ENCODE measurements at regions not wholly inside any gene's neighbourhood (a gene's known extent, or its start where the extent isn't known, plus 50 kb on each side); places are given as distances from the start of the nearest gene placed in this dataset.
"Not testable (repeated sequence)": the region's sequence is repeated elsewhere in the genome, so short reads cannot be mapped to it uniquely, and the experiment has no call there.

DNA sequence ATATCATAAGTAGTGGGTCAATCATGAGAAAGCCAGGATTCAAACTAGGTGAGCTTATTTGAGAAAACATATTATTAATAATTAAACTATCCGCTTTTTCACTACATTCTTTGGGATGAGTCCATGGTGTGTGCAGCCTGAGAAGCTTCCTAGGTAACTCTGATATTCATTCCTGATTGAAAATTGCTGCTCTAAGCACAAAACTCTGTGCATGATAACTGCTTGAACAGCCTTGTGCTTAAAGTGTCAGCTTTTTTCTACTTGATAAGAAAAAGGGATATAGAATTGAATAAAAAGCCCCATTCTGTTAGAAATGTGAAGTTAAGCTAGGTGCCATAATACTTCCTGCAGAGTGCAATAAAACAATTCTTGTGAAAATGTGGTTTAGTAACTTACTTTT is 343.5 kb upstream of the LUZP2 start:
- no peak for TF ChIP-seq JUND (IDR thresholded peaks at IDR 0.05; ENCODE audit: low read depth)
- no peak for DNase-seq (ENCODE audit: low read depth in 1 of 2, low spot score in 1 of 2)
- in situ Hi-C loops (cut with HindIII; ENCODE audit: low pct_unique_long_range_greater_than_20kb, low sequenced_read_pairs): no loop called here

GRCh38 chr11:24155792-24156191 is 341.1 kb upstream of the LUZP2 start:
- in situ Hi-C loops (cut with HindIII; ENCODE audit: low pct_unique_long_range_greater_than_20kb, low sequenced_read_pairs): no loop called here
- DNase-seq (ENCODE audit: low read depth in 1 of 2, low spot score in 1 of 2): peak in 1 of 2 experiments; percentile 7
- TF ChIP-seq JUND (IDR thresholded peaks at IDR 0.05; ENCODE audit: low read depth): no peak

DNA sequence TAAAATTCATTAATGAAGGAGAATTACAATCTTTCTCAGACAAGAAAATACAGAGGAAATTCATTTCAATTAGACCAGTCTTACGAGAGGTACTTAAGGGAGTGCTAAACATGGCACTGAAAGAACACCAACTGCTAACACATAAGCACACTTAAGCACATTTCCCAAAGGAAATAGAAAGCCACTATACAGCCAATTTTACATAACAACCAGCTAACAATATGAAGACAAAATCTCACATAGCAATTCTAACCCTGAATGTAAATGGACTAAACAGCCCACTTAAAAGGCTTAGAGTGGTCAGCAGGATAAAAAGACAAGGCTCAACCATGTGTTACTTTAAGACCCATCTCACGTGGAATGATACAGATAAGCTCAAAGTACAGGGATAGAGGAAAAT is 339.5 kb upstream of the LUZP2 start:
- in situ Hi-C loops (cut with HindIII; ENCODE audit: low pct_unique_long_range_greater_than_20kb, low sequenced_read_pairs): no loop called here
- no peak for TF ChIP-seq JUND (IDR thresholded peaks at IDR 0.05; ENCODE audit: low read depth)
- no peak for DNase-seq (ENCODE audit: low read depth in 1 of 2, low spot score in 1 of 2)

DNA sequence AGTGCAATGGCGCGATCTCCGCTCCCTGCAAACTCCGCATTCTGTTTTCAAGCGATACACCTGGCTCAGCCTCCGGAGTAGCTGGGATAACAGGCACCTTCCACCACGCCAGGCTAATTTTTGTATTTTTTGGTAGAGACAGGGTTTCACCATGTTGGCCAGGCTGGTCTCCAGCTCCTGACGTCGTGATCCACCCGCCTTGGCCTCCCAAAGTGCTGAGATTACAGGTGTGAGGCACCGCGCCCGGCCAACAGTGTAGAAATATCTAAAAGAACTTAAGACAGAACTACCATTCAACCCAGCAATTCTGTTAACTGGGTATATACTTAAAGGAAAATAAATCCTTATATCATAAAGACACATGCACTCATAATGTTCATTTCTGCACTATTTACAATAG is 335.3 kb upstream of the LUZP2 start:
- DNase-seq (ENCODE audit: low read depth in 1 of 2, low spot score in 1 of 2): no peak
- in situ Hi-C loops (cut with HindIII; ENCODE audit: low pct_unique_long_range_greater_than_20kb, low sequenced_read_pairs): no loop called here
- TF ChIP-seq JUND (IDR thresholded peaks at IDR 0.05; ENCODE audit: low read depth): no peak

GRCh38 chr11:24163146-24163545 is 333.7 kb upstream of the LUZP2 start:
- no peak for TF ChIP-seq JUND (IDR thresholded peaks at IDR 0.05; ENCODE audit: low read depth)
- DNase-seq (ENCODE audit: low read depth in 1 of 2, low spot score in 1 of 2): peak in 1 of 2 experiments; percentile 44
- in situ Hi-C loops (cut with HindIII; ENCODE audit: low pct_unique_long_range_greater_than_20kb, low sequenced_read_pairs): no loop called here

- in situ Hi-C loops (cut with HindIII; ENCODE audit: low pct_unique_long_range_greater_than_20kb, low sequenced_read_pairs): no loop called here
- TF ChIP-seq JUND (IDR thresholded peaks at IDR 0.05; ENCODE audit: low read depth): no peak
- DNase-seq (ENCODE audit: low read depth in 1 of 2, low spot score in 1 of 2): no peak
These were observed 333.0 kb upstream of the LUZP2 start for GRCh38 chr11:24163841-24164240.

- in situ Hi-C loops (cut with HindIII; ENCODE audit: low pct_unique_long_range_greater_than_20kb, low sequenced_read_pairs): no loop called here
- no peak for TF ChIP-seq JUND (IDR thresholded peaks at IDR 0.05; ENCODE audit: low read depth)
- no peak for DNase-seq (ENCODE audit: low read depth in 1 of 2, low spot score in 1 of 2)
These were observed 325.0 kb upstream of the LUZP2 start for GRCh38 chr11:24171869-24172268.

- in situ Hi-C loops (cut with HindIII; ENCODE audit: low pct_unique_long_range_greater_than_20kb, low sequenced_read_pairs): no loop called here
- TF ChIP-seq JUND (IDR thresholded peaks at IDR 0.05; ENCODE audit: low read depth): no peak
- DNase-seq (ENCODE audit: low read depth in 1 of 2, low spot score in 1 of 2): no peak
These were observed 315.3 kb upstream of the LUZP2 start for GRCh38 chr11:24181395-24182047.

DNA sequence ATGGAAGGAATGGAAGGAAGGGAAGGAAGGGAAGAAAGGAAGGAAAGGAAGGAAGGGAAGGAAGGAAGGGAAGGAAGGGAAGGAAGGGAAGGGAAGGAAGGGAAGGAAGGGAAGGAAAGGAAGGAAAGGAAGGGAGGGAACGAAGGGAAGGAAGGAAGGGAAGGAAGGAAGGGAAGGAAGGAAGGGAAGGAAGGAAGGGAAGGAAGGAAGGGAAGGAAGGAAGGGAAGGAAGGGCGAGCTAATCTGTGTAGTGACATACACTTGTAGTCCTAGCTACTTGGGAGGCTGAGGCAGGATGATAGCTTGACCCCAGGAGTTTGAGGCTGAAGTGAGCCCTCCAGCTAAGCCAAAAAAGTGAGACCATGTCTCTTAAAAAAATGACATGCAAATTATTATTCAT is 311.3 kb upstream of the LUZP2 start:
- DNase-seq (ENCODE audit: low read depth in 1 of 2, low spot score in 1 of 2); in situ Hi-C loops (cut with HindIII; ENCODE audit: low pct_unique_long_range_greater_than_20kb, low sequenced_read_pairs): not testable (repeated sequence)

DNA sequence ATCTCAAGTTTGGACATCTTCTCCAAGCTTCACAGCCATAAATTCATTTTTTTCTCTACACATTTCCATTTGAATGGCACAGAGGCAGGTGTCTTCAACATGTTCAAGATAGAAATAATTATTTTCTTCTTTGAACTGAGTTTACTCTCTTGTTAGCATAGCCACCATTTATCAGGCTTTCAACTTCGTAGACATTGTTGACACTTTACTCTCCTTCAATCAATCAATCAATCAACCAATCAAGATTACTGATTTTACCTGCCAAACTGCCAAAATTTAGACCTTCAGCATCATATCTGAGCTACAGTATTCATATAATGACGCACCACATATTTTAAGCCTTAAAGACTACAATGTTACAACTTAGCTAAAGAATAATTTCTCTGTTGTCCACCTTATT is 300.1 kb upstream of the LUZP2 start:
- no peak for DNase-seq (ENCODE audit: low read depth in 1 of 2, low spot score in 1 of 2)
- in situ Hi-C loops (cut with HindIII; ENCODE audit: low pct_unique_long_range_greater_than_20kb, low sequenced_read_pairs): no loop called here
- no peak for TF ChIP-seq JUND (IDR thresholded peaks at IDR 0.05; ENCODE audit: low read depth)

DNA sequence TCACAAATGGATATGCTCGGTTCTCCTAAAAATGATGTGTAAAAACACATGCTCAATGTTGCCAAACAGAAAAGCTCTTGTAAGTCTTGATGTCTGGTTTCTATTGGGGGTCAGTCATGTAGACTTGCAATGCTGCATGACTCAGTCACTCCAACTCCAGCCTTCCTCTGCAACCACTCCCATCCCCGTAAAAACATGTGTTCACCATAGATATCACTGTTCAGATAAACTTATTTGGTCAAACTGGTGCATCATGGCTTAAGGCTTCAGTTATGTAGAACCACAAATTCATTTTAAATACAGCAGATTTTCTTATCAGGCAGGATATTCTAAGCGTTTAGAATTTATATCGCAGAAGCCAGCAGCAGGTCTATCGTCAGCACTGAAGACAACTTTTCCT is 298.4 kb upstream of the LUZP2 start:
- no peak for TF ChIP-seq JUND (IDR thresholded peaks at IDR 0.05; ENCODE audit: low read depth)
- no peak for DNase-seq (ENCODE audit: low read depth in 1 of 2, low spot score in 1 of 2)

DNA sequence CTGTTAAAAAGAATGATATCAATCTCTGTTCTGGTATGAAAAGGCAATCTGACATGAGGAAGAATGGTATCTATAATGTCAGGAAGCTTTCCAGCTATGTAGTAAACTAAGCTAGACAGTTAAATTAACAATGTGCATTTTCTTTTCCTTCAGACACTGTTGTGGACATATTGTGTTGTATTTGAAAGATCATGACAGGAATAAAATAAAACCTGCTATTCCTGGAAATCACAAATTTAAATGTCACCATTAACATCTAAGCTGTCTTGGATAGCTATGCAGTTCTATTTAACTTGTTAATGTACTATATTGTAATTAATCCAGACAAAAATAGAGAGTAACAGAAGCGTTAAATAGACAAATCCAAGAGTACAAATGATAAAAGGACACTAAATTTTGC is 297.4 kb upstream of the LUZP2 start:
- no peak for TF ChIP-seq JUND (IDR thresholded peaks at IDR 0.05; ENCODE audit: low read depth)
- no peak for DNase-seq (ENCODE audit: low read depth in 1 of 2, low spot score in 1 of 2)
- in situ Hi-C loops (cut with HindIII; ENCODE audit: low pct_unique_long_range_greater_than_20kb, low sequenced_read_pairs): no loop called here

More for the DNA sequence above, 298.4 kb upstream of the LUZP2 start:
- in situ Hi-C loops (cut with HindIII; ENCODE audit: low pct_unique_long_range_greater_than_20kb, low sequenced_read_pairs): no loop called here

GRCh38 chr11:24206030-24206429 is 290.8 kb upstream of the LUZP2 start:
- in situ Hi-C loops (cut with HindIII; ENCODE audit: low pct_unique_long_range_greater_than_20kb, low sequenced_read_pairs): no loop called here
- no peak for DNase-seq (ENCODE audit: low read depth in 1 of 2, low spot score in 1 of 2)
- TF ChIP-seq JUND (IDR thresholded peaks at IDR 0.05; ENCODE audit: low read depth): no peak

- in situ Hi-C loops (cut with HindIII; ENCODE audit: low pct_unique_long_range_greater_than_20kb, low sequenced_read_pairs): no loop called here
- no peak for TF ChIP-seq JUND (IDR thresholded peaks at IDR 0.05; ENCODE audit: low read depth)
- no peak for DNase-seq (ENCODE audit: low read depth in 1 of 2, low spot score in 1 of 2)
These were observed 290.3 kb upstream of the LUZP2 start for GRCh38 chr11:24206511-24206910.
